B cell (primary cell): ENCODE measurements at regions not wholly inside any gene's neighbourhood (a gene's known extent, or its start where the extent isn't known, plus 50 kb on each side); places are given as distances from the start of the nearest gene placed in this dataset.

ENCODE experiments used
- CTCF ChIP-seq: fragments of 200-600 bp; IDR thresholded peaks from one replicate; pipeline ENCODE4 v1.8.0; 2022; ENCODE audit warnings: antibody characterized with exemption, mild to moderate bottlenecking
- EZH2 ChIP-seq: IDR thresholded peaks from 2 replicates; pipeline ENCODE4 v1.6.1; 2012; ENCODE audit warnings: borderline replicate concordance, low read depth, mild to moderate bottlenecking, moderate library complexity, low read length; ENCODE audit not compliant: insufficient read depth, poor library complexity, severe bottlenecking

- TF ChIP-seq CTCF (no peak), EZH2 (no peak)
Measured at GRCh38 chr3:145483992-145484391, 677.0 kb downstream of the PLOD2 start.
